ENCODE measurements at regions not wholly inside any gene's neighbourhood (a gene's known extent, or its start where the extent isn't known, plus 50 kb on each side); places are given as distances from the start of the nearest gene placed in this dataset.
"Not testable (repeated sequence)": the region's sequence is repeated elsewhere in the genome, so short reads cannot be mapped to it uniquely, and the experiment has no call there.

DNA sequence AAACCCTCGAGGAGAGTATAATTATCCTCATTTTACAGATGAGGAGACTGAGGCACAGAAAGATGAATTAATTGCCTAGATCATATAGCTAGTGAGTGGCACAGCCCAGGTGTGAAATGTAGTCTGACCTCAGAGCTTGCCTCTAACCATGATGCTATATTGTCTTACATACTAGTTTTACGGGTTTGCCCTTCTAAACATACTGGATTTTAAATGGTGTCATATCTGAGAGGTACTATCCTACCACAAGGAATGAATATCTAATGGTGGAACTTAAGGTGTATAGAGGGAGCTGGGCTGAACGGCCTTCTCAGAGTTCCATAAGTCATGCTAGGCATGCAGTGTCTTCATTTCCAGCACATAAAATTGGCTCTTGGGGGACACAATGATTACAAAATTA lies 77.9 kb upstream of the EDEM3 start:
- no peaks in the 10 kb centered on the region for H3K27me3 ChIP-seq (replicated peaks; ENCODE audit: insufficient read depth, low read depth, low read length, poor library complexity)
- DNase-seq (ENCODE audit: low spot score) = no peak
- ChIA-PET CTCF (no interaction called here), POLR2A (ENCODE audit: low non-redundant PET) (no interaction called here)
- H3K9me3 ChIP-seq (ENCODE audit: low read depth, low read length, poor library complexity, severe bottlenecking) = no peaks in the 10 kb centered on the region
- peaks cover 13% of the 10 kb centered on the region for H3K36me3 ChIP-seq (ENCODE audit: insufficient read depth, low read length, poor library complexity, severe bottlenecking)
- no TSS peak for BruUV-seq (replicated peaks)
- H3K4me3 ChIP-seq (ENCODE audit: low read depth, low read length, poor library complexity, severe bottlenecking) = no peak overlapping the region
- intact Hi-C loops (cut with micrococcal nuclease; ENCODE audit: unreplicated experiment) = no loop called here
- no peak for TF ChIP-seq EZH2 (IDR thresholded peaks at IDR 0.05; ENCODE audit: borderline replicate concordance, low read depth, low read length, poor library complexity, severe bottlenecking)
- TF ChIP-seq, protein P1, sequence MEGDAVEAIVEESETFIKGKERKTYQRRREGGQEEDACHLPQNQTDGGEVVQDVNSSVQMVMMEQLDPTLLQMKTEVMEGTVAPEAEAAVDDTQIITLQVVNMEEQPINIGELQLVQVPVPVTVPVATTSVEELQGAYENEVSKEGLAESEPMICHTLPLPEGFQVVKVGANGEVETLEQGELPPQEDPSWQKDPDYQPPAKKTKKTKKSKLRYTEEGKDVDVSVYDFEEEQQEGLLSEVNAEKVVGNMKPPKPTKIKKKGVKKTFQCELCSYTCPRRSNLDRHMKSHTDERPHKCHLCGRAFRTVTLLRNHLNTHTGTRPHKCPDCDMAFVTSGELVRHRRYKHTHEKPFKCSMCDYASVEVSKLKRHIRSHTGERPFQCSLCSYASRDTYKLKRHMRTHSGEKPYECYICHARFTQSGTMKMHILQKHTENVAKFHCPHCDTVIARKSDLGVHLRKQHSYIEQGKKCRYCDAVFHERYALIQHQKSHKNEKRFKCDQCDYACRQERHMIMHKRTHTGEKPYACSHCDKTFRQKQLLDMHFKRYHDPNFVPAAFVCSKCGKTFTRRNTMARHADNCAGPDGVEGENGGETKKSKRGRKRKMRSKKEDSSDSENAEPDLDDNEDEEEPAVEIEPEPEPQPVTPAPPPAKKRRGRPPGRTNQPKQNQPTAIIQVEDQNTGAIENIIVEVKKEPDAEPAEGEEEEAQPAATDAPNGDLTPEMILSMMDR (conservative IDR thresholded peaks at IDR 0.05; ENCODE audit: low read depth, low read length) = no peak
- H3K4me1 ChIP-seq (ENCODE audit: insufficient read depth, low read length, poor library complexity, severe bottlenecking) = no peaks in the 10 kb centered on the region
- H3K27ac ChIP-seq (ENCODE audit: low read depth, low read length, poor library complexity, severe bottlenecking) = no peak overlapping the region

GRCh38 chr1:184829496-184829895 lies 74.8 kb upstream of the EDEM3 start:
- BruUV-seq (replicated peaks); H3K27ac ChIP-seq (ENCODE audit: low read depth, low read length, poor library complexity, severe bottlenecking); H3K27me3 ChIP-seq (replicated peaks; ENCODE audit: insufficient read depth, low read depth, low read length, poor library complexity); intact Hi-C loops (cut with micrococcal nuclease; ENCODE audit: unreplicated experiment); H3K9me3 ChIP-seq (ENCODE audit: low read depth, low read length, poor library complexity, severe bottlenecking); DNase-seq (ENCODE audit: low spot score); CTCF ChIA-PET; POLR2A ChIA-PET (ENCODE audit: low non-redundant PET); H3K4me1 ChIP-seq (ENCODE audit: insufficient read depth, low read length, poor library complexity, severe bottlenecking); H3K4me3 ChIP-seq (ENCODE audit: low read depth, low read length, poor library complexity, severe bottlenecking): not testable (repeated sequence)
- H3K36me3 ChIP-seq (ENCODE audit: insufficient read depth, low read length, poor library complexity, severe bottlenecking) = peaks cover 13% of the 10 kb centered on the region

DNA sequence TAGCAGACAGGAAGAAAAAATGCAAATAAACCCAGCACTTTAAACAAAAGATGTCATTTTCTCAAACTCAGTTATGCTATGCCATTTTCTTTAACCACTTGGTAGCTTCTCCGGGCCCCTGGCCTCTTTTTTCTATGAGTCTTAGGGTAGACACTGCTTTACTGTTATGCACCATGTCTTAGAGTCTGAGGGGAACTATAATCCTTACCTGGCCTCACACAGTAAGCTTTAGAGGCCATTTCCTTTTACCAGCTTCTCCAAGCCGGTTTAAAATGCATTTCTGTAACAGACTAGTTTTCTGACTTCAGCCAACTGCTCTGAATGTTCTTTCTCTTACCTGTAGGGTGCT lies 73.7 kb upstream of the EDEM3 start:
- no peak for DNase-seq (ENCODE audit: low spot score)
- Histone ChIP-seq H3K36me3 (ENCODE audit: insufficient read depth, low read length, poor library complexity, severe bottlenecking) (peaks cover 13% of the 10 kb centered on the region), H3K9me3 (ENCODE audit: low read depth, low read length, poor library complexity, severe bottlenecking) (no peaks in the 10 kb centered on the region), H3K27ac (ENCODE audit: low read depth, low read length, poor library complexity, severe bottlenecking) (no peak overlapping the region), H3K27me3 (replicated peaks; ENCODE audit: insufficient read depth, low read depth, low read length, poor library complexity) (no peaks in the 10 kb centered on the region), H3K4me3 (ENCODE audit: low read depth, low read length, poor library complexity, severe bottlenecking) (no peak overlapping the region), H3K4me1 (ENCODE audit: insufficient read depth, low read length, poor library complexity, severe bottlenecking) (peaks cover 2% of the 10 kb centered on the region)
- CTCF ChIA-PET = no interaction called here
- POLR2A ChIA-PET (ENCODE audit: low non-redundant PET) = no interaction called here
- intact Hi-C loops (cut with micrococcal nuclease; ENCODE audit: unreplicated experiment) = no loop called here
- BruUV-seq (replicated peaks) = no TSS peak
- TF ChIP-seq EZH2 (IDR thresholded peaks at IDR 0.05; ENCODE audit: borderline replicate concordance, low read depth, low read length, poor library complexity, severe bottlenecking) = no peak
- TF ChIP-seq, protein P1 (conservative IDR thresholded peaks at IDR 0.05; ENCODE audit: low read depth, low read length) = no peak

DNA sequence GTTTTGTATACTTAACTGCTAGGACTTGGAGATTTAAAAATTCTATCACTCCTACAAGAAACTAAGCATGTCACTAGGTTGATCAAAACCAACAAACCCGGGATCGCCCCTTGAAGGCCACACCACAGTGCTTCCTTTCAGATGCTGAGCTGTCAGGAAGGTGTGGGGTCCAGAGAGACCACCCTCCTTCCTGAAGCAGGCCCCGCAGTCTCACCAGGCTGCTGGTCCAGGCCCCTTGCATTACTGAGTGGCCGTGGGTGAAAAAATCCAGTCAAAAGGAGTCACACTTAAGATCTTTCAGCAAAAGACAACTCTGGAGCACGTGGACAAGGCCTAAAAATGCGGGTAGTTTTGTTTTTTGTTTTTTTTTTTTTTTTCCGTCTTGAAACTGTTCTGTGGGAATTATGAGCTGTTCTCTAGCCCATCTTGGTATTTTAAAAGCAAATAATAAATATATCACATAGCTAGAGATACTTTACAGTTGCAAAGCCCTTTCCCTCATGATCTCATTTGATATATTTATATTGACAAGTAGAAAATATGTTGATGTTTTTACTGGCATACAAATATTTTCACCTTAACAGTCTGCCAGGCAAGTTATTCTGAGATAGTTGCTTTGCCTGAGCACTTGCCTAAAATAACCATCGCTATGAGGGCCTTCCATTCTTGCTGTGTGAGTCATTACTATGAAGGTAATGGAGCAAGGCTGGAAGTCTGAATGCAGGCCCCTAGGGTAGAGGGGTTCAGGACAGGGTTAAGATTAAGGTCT lies 73.1 kb upstream of the EDEM3 start:
- TF ChIP-seq EZH2 (IDR thresholded peaks at IDR 0.05; ENCODE audit: borderline replicate concordance, low read depth, low read length, poor library complexity, severe bottlenecking) = no peak
- TF ChIP-seq, protein P1 (conservative IDR thresholded peaks at IDR 0.05; ENCODE audit: low read depth, low read length) = no peak
- Histone ChIP-seq H3K4me3 (ENCODE audit: low read depth, low read length, poor library complexity, severe bottlenecking) (no peak overlapping the region), H3K4me1 (ENCODE audit: insufficient read depth, low read length, poor library complexity, severe bottlenecking) (peaks cover 8% of the 10 kb centered on the region), H3K9me3 (ENCODE audit: low read depth, low read length, poor library complexity, severe bottlenecking) (no peaks in the 10 kb centered on the region), H3K27ac (ENCODE audit: low read depth, low read length, poor library complexity, severe bottlenecking) (no peak overlapping the region), H3K36me3 (ENCODE audit: insufficient read depth, low read length, poor library complexity, severe bottlenecking) (peaks cover 16% of the 10 kb centered on the region), H3K27me3 (replicated peaks; ENCODE audit: insufficient read depth, low read depth, low read length, poor library complexity) (no peaks in the 10 kb centered on the region)
- CTCF ChIA-PET = no interaction called here
- no peak for DNase-seq (ENCODE audit: low spot score)
- BruUV-seq (replicated peaks) = no TSS peak
- intact Hi-C loops (cut with micrococcal nuclease; ENCODE audit: unreplicated experiment) = no loop called here
- POLR2A ChIA-PET (ENCODE audit: low non-redundant PET) = no interaction called here
